Mucosa of descending colon (tissue), 3 donors: ENCODE measurements at regions not wholly inside any gene's neighbourhood (a gene's known extent, or its start where the extent isn't known, plus 50 kb on each side); places are given as distances from the start of the nearest gene placed in this dataset.

Source experiments
- ATAC-seq: fragments of 200-7000 bp; cut with Tn5 transposase; one replicate; pipeline ENCODE4 v1.9.1; 2020; ENCODE audit warnings: mild to moderate bottlenecking, moderate library complexity
- DNase-seq, 3 donors: peaks; one replicate each; pipeline ENCODE4 v3.0.0-alpha.2; 2020
- H3K36me3 ChIP-seq: fragments of 200-600 bp; one replicate; pipeline ENCODE4 v1.8.0; 2021; ENCODE audit warnings: low read depth, mild to moderate bottlenecking
- H3K4me1 ChIP-seq: fragments of 200-600 bp; one replicate; pipeline ENCODE4 v1.8.0; 2021; ENCODE audit warnings: low read depth, mild to moderate bottlenecking
- H3K4me3 ChIP-seq: fragments of 200-600 bp; one replicate; pipeline ENCODE4 v1.8.0; 2021; ENCODE audit warnings: mild to moderate bottlenecking
- H3K9me3 ChIP-seq: fragments of 200-600 bp; one replicate; pipeline ENCODE4 v1.8.0; 2021; ENCODE audit warnings: mild to moderate bottlenecking
- CTCF ChIP-seq: fragments of 200-600 bp; IDR thresholded peaks from one replicate; pipeline ENCODE4 v1.8.0; 2022; ENCODE audit warnings: antibody characterized with exemption, mild to moderate bottlenecking
- intact Hi-C, 2 donors: fragments of 100-400 bp; cut with DNase I in 1 of 2; cut with micrococcal nuclease in 1 of 2; formaldehyde crosslinking; loops; one replicate each; pipeline versions ENCODE4 v1.11.0 to v1.11.1; 2022; cut with DNase I, micrococcal nuclease
- donor health status: DM: no; HTN: no; CAD: no; lungs with moderate emphysema.
- donor health status: DM: no; HTN: no; CAD: no.
- donor health status: DM: no; HTN: yes; CAD: no.

DNA sequence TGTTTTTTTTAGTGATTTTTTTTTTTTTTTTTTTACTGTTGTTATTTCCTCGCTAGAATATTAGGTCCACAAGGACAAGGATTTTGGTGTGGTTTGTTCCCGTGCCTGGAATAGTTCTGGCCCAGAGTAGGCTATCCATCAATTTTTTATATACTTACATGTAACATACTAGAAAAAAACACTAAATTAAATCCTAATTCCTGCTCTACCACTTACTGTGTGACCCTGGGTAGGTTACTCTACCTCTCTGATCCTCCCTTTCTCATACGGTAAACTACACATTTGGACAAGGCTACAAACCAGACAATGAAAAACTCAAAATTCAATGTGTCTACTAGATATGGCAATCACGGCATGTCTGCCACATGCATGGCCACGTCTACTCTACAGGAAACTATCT is 141.3 kb upstream of the ABCA1 start:
- ATAC-seq (no peak), DNase-seq (no peak)
- H3K4me3 ChIP-seq = no peak overlapping the region
- no peaks in the 10 kb centered on the region for H3K9me3 ChIP-seq
- H3K4me1 ChIP-seq = peaks cover 15% of the 10 kb centered on the region
- H3K36me3 ChIP-seq = no peaks in the 10 kb centered on the region
- intact Hi-C loops = loop anchor here in 1 of 2 donors (10.0 kb wide), 1 partner anchor 204 kb away; no protein-coding TSS in a partner anchor
- TF ChIP-seq CTCF = no peak

GRCh38 chr9:105069696-105070095 is 141.7 kb upstream of the ABCA1 start:
- intact Hi-C loops = loop anchor here in 1 of 2 donors (10.0 kb wide), 1 partner anchor 205 kb away; no protein-coding TSS in a partner anchor
- Histone ChIP-seq H3K4me1 (peaks cover 11% of the 10 kb centered on the region), H3K36me3 (no peaks in the 10 kb centered on the region), H3K9me3 (no peaks in the 10 kb centered on the region), H3K4me3 (no peak overlapping the region)
- DNase-seq (no peak), ATAC-seq (no peak)
- no peak for TF ChIP-seq CTCF

DNA sequence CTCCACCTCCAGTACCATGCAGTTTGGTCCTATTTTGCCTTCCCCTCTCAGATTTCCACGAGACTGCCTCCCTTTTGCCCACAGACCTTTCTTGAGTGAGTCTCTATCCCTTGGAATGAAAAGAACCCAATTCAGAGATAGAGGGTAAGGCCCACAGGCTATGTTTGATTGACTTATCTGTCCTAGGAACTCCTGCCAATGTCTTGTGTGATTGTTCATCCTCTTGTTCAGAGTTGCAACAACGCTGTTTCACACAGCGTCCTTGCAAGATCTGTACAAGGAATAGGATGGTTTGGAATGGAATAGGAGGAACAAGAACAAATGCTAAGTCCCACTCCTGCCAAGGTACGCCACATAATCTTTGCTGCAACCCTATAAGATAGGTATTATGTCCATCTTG is 142.2 kb upstream of the ABCA1 start:
- H3K36me3 ChIP-seq = no peaks in the 10 kb centered on the region
- ATAC-seq = no peak
- H3K4me3 ChIP-seq = no peak overlapping the region
- H3K9me3 ChIP-seq = no peaks in the 10 kb centered on the region
- intact Hi-C loops = no loop called here
- peaks cover 6% of the 10 kb centered on the region for H3K4me1 ChIP-seq
- TF ChIP-seq CTCF = no peak
- DNase-seq = no peak

DNA sequence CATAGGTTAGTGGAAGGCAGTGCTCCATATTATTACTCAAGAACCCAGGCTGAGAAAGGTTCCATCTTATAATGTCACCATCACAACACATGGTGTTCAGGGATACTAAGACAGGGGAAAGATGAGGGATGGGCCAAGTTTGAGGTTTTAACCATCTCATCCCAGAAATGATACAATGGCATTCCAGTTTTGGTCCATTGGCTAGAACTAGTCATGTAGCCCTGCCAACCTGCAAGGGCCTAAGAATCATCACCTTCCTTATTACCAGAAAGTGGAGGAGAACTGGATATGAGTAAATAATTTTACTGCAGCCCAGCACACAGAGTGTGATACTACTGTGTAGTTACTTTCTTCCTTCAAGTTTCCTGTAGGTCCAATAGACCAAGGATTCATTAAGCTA is 144.5 kb upstream of the ABCA1 start:
- no peak overlapping the region for H3K4me3 ChIP-seq
- H3K4me1 ChIP-seq = no peaks in the 10 kb centered on the region
- no peaks in the 10 kb centered on the region for H3K9me3 ChIP-seq
- intact Hi-C loops = no loop called here
- H3K36me3 ChIP-seq = no peaks in the 10 kb centered on the region
- no peak for ATAC-seq
- no peak for TF ChIP-seq CTCF
- DNase-seq = no peak

- no peak for TF ChIP-seq CTCF
- Histone ChIP-seq H3K36me3 (no peaks in the 10 kb centered on the region), H3K4me3 (no peak overlapping the region), H3K4me1 (no peaks in the 10 kb centered on the region), H3K9me3 (no peaks in the 10 kb centered on the region)
- ATAC-seq (no peak), DNase-seq (no peak)
- intact Hi-C loops = no loop called here
These were observed 145.2 kb upstream of the ABCA1 start for GRCh38 chr9:105073147-105073546.

GRCh38 chr9:105074491-105074890 is 146.5 kb upstream of the ABCA1 start:
- H3K36me3 ChIP-seq = no peaks in the 10 kb centered on the region
- DNase-seq (no peak), ATAC-seq (no peak)
- TF ChIP-seq CTCF = no peak
- H3K4me1 ChIP-seq = no peaks in the 10 kb centered on the region
- no peaks in the 10 kb centered on the region for H3K9me3 ChIP-seq
- intact Hi-C loops = no loop called here
- no peak overlapping the region for H3K4me3 ChIP-seq
